ENCODE measurements at regions not wholly inside any gene's neighbourhood (a gene's known extent, or its start where the extent isn't known, plus 50 kb on each side); places are given as distances from the start of the nearest gene placed in this dataset.

GRCh38 chr7:26459540-26460193 lies 168.0 kb downstream of the SNX10 start:
- DNase-seq = no peak

DNA sequence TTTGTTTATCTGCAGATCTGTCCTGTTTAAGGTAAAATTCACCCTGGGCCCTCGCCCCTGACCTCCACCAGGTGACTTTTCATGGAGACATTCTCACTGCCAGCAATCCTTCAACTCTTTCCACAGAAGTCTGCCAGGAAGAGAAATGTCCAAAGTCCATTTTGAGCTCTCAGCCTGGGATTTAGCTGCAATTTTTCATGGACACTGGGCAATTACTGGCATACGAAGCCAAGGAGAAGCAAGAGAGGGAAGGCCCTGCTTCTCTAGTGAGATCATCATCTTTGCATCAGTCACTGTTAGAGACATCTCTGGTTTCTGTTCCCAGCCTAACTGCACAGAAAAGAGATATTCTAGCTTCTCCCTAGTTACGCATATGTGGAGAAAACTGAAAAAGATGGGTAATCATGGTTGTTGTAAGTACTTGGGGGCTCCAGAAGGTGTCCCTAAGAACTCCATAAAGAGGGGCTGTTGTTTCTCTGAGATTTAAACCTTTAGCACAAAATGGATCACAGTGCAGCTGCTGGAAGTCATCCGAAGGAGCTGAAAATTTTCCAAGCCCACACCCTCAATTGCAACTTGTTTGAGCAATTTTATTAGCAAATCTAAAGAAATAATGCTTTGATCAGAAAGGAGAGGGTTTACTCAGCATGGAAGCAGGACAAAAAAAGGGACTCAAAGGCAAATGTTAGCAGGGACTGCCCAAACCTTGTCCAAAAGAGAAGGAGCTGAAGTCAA lies 168.9 kb downstream of the SNX10 start:
- DNase-seq = no peak

DNA sequence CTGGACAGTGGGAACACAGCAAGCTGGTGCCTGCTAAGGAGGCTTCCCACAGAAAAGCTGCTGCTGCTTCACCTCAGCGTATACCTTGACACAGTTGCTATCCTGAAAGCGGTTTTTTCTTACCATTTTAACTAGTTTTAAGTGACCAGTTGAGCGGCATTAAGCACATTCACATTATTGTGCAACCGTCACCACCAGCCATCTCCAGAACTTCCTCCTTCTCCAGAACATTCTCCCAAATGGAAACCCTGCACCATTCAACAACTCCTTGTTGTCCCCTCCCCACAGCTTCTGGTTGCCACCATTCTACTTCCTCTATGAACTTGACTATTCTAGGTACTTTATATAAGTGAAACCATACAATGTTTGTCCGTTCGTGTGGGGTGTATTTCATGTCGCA lies 169.9 kb downstream of the SNX10 start:
- DNase-seq = no peak

DNA sequence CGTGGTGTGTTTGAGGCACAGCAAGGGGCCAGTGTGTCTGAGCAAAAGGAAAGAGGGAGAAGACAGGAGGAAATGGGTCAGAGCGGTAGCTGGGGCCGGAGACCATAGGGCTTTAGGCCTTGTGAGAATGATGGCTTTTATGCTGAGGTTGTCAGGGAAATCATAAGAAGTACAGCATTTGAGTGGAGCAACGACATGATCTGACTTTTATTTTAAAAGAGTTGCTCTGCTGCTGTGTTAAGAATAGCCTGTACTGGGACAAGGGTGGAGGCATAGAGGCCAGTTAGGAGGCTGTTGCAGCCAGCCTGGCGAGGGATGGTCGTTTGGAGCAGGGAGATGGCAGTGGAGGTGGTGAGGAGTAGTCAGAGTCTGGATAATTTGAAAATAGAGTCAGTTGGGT lies 174.3 kb downstream of the SNX10 start:
- no peak for DNase-seq

- no peak for DNase-seq
Measured at GRCh38 chr7:26467104-26467503, 175.4 kb downstream of the SNX10 start.

- no peak for DNase-seq
Measured at GRCh38 chr7:26467541-26467940, 175.9 kb downstream of the SNX10 start.

DNA sequence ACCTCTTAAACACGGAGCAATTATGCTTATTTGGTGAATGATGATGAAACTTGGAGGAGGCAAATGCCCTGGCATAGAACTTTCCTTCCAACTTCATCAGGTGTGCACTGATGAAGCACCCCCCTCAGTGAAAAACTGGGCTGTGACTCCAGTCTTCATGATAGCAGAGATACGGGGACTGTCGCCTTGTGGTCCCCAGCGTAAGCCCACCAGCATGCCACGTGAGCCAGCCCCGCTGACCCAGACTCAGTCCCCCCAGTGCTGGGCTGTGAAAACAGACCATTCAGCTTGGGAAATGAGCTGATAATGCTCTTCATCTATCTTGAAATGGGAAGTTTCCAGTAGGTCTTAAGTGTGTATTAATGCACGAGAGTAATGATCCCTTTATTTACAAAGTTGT lies 177.0 kb downstream of the SNX10 start:
- no peak for DNase-seq

DNA sequence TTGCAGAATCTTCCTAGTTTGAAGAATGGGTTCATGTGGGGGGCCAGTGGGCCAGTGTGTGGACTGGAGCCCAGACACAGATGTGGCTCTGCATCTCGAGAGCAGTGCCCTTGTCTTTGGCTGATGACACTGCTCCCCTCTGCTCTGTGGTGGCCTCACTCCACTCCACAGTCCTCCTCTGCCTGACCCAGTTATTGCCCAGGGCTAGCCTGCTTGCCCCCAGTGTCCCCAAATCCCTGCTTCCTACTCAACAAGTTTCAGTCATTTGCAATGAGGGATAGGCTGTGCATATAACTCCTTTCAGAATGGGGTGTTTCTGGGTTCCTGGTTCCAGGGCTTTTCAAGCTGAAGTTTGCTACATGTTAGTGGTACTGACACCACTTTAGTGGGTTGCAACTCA lies 177.5 kb downstream of the SNX10 start:
- no peak for DNase-seq

DNA sequence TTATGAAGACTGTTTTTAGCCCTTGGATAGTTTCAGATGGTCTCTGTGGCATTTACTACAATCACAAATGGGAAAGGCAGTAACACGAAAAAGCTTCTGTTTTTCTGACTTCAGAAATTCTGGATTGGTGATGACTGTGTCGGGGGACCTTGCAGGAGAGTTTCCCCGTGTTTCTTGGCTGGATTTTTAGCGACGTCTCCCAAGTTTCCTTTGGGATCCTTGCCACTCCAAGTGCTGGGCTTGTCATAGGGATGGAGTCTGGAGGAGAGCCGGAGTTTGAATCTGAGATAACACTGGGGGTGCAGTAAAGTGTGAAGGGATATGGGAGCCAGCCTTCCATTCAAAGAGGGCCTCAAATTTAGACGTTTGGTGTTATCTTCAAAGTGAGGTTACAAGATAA lies 179.0 kb downstream of the SNX10 start:
- DNase-seq = no peak

DNA sequence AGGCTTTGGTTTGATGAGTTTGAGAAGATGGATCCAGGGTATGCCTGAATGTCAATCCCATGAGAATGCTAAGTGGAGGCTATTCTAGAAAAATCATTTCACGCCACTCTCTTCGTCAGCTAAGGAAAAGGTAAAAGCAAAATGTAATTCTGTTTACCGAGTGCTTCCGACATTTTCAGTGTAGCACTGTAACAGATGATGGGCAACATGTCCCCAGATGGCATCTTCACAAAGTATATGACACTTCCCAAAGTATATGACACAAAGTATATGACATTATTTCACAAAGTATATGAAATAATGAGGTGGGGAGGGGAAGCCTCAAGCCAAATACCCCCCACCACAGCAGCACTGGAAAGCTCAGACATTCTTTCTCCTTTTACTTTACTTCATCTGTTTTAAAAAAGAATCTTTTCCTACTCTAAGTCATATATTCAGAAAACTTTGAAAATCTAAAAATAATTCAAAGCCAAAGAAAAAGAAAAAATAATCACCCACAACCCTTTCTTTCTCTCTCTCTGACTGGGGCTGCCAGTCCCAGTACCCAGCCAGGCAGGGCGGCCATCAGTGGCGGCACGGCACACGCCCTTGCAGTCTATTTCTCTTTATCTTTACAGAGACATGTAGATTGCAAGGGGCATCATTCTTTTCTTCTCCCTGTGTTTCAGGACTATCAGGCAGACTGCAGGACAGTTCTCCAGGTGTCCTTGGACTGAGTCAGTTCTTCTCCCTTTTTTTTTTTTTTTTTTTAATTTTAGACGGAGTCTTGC lies 179.8 kb downstream of the SNX10 start:
- no peak for DNase-seq

- DNase-seq = no peak
Measured at GRCh38 chr7:26472971-26473370, 181.3 kb downstream of the SNX10 start.

DNA sequence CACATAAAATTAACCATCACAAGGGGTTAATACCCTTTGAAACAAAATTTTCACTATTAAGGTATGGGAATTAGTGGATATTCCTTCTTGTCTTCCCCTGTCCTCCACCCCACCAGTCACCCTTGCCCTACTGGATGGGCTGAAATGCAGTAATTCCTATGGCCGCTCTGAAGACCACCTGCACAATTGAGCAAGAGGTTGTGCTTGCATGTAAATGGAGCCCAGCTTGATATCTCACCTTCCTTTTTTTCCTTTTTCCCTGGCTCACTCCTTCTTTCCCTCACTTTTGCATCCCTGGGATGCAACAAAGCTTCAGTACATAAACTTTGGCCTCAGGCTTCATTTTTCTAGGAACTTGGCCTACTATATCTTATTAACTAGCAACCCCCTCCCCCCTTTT lies 184.6 kb downstream of the SNX10 start:
- DNase-seq = no peak

GRCh38 chr7:26477381-26477990 lies 185.8 kb downstream of the SNX10 start:
- DNase-seq = no peak

- DNase-seq = no peak
Measured at GRCh38 chr7:26478550-26478949, 186.9 kb downstream of the SNX10 start.

DNA sequence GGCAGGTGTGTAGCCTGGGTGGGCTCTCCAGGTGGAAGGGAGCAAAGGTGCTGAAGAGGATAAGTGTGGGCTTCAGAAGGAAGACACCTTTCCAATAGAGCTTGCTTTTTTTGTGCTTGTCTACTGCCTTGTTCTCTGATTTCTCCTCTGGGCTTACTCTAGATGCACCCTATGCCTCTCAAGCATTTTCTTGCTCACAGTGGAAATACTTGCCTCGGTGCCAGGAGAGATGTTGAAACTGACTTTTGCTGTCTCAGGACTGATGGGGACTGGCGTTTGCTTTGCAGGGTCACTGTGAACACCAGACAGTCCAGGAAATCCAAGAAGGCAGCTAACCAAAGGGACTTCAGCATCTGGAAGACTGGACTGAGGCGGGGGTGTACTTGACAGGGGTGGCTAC lies 187.9 kb downstream of the SNX10 start:
- DNase-seq = no peak

DNA sequence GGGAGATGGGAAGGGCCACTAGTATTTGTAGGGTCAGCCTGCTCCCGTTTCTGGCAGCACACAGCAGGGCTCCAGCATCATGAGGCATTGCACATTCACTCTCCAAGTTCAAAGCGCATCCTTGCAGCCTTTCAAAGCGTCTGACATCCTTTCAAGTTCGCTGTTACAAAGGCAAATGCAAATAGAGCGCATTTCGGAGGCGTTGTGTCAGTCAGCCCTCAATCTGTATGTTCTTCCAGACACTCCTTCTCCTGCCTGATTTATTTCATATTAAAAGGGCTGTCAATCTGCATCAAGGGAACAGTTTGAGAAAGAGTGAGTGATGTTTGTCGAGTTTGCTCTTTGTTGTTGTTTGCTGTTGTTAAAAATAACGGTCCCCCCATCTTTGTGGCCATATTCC lies 188.5 kb downstream of the SNX10 start:
- DNase-seq = no peak

DNA sequence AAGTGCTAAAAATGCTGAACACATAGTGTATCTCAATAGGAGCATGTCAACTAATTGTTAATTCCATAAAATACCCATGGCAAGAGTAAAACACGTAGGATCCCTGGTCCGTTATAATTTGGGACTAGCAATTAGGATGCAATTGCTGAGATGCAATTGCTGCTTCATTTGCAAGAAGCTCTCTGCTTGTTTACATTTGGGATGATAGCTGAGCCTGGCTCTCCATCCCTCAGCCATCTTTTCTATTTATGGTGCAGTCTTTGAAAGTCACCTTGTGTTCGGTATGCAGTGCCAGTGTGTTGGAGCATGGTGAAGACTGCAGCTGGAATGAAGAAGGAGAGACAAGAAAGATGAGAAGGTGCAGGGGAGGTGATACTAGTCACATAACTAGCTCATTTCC lies 191.3 kb downstream of the SNX10 start:
- no peak for DNase-seq

DNA sequence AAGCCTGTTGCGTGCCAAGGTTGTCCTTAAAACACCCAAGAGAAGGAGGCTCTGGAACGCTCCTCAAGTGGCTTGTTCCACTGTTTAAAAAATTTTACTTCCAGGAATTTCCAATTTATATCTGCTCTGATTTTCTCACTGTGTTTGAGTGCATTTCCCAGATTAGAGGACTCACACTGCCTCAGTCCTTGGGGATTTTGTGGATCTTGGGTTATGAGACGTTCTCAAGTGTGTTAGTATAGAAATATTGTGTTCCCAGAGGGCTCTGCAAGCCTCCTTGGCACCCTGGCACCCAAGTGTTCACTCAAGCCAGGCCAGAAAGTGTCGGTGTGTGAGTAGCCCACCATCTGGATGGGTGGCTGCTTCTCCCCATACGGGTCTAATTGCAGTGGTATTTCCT lies 192.2 kb downstream of the SNX10 start:
- DNase-seq = no peak

- DNase-seq = no peak
Measured at GRCh38 chr7:26485367-26485934, 193.8 kb downstream of the SNX10 start.

- no peak for DNase-seq
Measured at GRCh38 chr7:26486153-26486552, 194.5 kb downstream of the SNX10 start.

DNA sequence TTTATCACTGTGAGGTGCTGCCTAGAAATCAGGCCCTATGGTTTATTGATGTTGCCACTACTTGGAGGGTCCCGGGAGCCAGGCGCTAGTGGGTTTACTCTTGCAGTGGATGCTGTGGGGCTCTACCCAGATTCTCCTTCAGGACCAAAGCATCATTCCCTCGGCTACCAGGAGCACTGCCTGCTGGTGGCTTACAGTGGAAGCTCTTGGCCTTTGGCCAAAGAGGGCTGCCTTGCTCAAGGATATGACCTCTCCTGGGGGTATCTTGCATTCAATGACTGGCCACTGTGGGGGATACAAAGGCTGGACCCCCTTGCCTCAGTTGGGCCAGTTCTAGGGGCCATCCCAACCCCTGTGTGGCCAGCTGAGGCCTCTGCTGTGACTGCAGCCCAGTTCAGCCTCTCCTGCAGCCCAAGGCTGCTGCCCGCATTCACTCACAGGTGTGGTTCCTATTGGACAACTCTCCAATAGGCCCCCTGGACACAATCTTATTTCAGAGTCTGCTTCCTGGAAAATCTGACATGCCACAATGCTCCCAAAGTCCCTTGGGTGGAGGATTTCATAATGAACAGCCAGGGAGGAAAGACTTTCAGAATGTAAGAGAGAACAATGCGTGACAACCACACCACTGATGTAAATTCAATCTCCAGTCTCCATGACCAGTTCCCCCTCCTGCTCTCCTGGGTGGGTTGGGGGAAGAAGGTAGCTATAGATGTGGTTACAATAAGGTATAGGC lies 196.3 kb downstream of the SNX10 start:
- DNase-seq = no peak

- DNase-seq = no peak
Measured at GRCh38 chr7:26489391-26489790, 197.7 kb downstream of the SNX10 start.
